CD14-positive monocyte (primary cell): ENCODE measurements at regions not wholly inside any gene's neighbourhood (a gene's known extent, or its start where the extent isn't known, plus 50 kb on each side); places are given as distances from the start of the nearest gene placed in this dataset.

Experiments
- DNase-seq, 3 donors: peaks; one replicate each; pipeline ENCODE4 v3.0.0-alpha.2; 2011 to 2022
- H2AFZ ChIP-seq: 2 replicates; pipeline ENCODE4 v1.6.0; 2012; ENCODE audit warnings: mild to moderate bottlenecking, low read depth, low read length, inconsistent platforms; ENCODE audit not compliant: insufficient read depth, poor library complexity, severe bottlenecking
- H3K27ac ChIP-seq, 2 donors: 1 replicate in 1 of 2; 2 replicates in 1 of 2; pipeline ENCODE4 v1.5.1; 2012 to 2013; ENCODE audit warnings: low read length in 2 of 2, control low read depth in 1 of 2, inconsistent platforms in 1 of 2, low read depth in 1 of 2, mild to moderate bottlenecking in 1 of 2
- H3K27me3 ChIP-seq, 2 donors: one replicate each; pipeline versions ENCODE4 v1.6.0 to v1.6.1; 2011 to 2013; ENCODE audit warnings: low read length in 2 of 2; ENCODE audit not compliant: control insufficient read depth in 2 of 2, insufficient read depth in 2 of 2
- H3K36me3 ChIP-seq, 2 donors: replicated peaks in 1 of 2; 1 replicate in 1 of 2; 2 replicates in 1 of 2; pipeline versions ENCODE4 v1.5.1 to v1.6.1; 2012 to 2013; ENCODE audit warnings: low read length in 2 of 2, control low read depth in 1 of 2, inconsistent platforms in 1 of 2, mild to moderate bottlenecking in 1 of 2; ENCODE audit not compliant: insufficient read depth in 2 of 2, control insufficient read depth in 1 of 2
- H3K4me1 ChIP-seq, 2 donors: 1 replicate in 1 of 2; 2 replicates in 1 of 2; pipeline versions ENCODE4 v1.5.1 to v1.6.1; 2012 to 2013; ENCODE audit warnings: low read length in 2 of 2, control low read depth in 1 of 2, inconsistent platforms in 1 of 2, mild to moderate bottlenecking in 1 of 2, moderate library complexity in 1 of 2; ENCODE audit not compliant: insufficient read depth in 2 of 2, control insufficient read depth in 1 of 2
- H3K4me2 ChIP-seq: replicated peaks from 2 replicates; pipeline ENCODE3; 2012; ENCODE audit warnings: low read length, moderate library complexity, mild to moderate bottlenecking; ENCODE audit not compliant: poor library complexity, severe bottlenecking; ENCODE audit errors: extremely low read depth
- H3K4me3 ChIP-seq, 3 experiments: fragments of 200-600 bp in 1 of 3; sonication (generic) in 1 of 3; replicated peaks in 1 of 3; 1 replicate in 2 of 3; 2 replicates in 1 of 3; pipeline ENCODE4 v1.5.1; 2011 to 2013; ENCODE audit warnings: low read length in 3 of 3, mild to moderate bottlenecking in 3 of 3, control low read depth in 2 of 3, low read depth in 2 of 3, inconsistent platforms in 1 of 3, moderate library complexity in 1 of 3
- H3K79me2 ChIP-seq: 2 replicates; pipeline ENCODE4 v1.6.0; 2012; ENCODE audit warnings: mild to moderate bottlenecking, control low read depth, inconsistent platforms, low read length, moderate library complexity; ENCODE audit not compliant: insufficient read depth
- H3K9ac ChIP-seq: 2 replicates; pipeline ENCODE4 v1.6.0; 2017; ENCODE audit warnings: low read length, mild to moderate bottlenecking; ENCODE audit not compliant: insufficient read depth, poor library complexity, severe bottlenecking
- H3K9me3 ChIP-seq, 2 donors: replicated peaks in 1 of 2; 1 replicate in 1 of 2; 2 replicates in 1 of 2; pipeline versions ENCODE4 v1.5.1 to v1.6.1; 2012 to 2013; ENCODE audit warnings: low read length in 2 of 2, control low read depth in 1 of 2; ENCODE audit not compliant: control insufficient read depth in 1 of 2, insufficient read depth in 1 of 2
- H4K20me1 ChIP-seq: 2 replicates; pipeline ENCODE4 v1.6.0; 2012; ENCODE audit warnings: mild to moderate bottlenecking, low read length, control low read depth, moderate library complexity; ENCODE audit not compliant: insufficient read depth
- H3K27ac Mint-ChIP-seq, 7 donors: one replicate each; pipeline ENCODE4 v1.8.0; 2020; ENCODE audit warnings: mild to moderate bottlenecking in 7 of 7, mixed read lengths in 7 of 7, moderate library complexity in 6 of 7, inconsistent platforms in 2 of 7
- H3K27me3 Mint-ChIP-seq, 3 donors: one replicate each; pipeline ENCODE4 v1.8.0; 2021 to 2022; ENCODE audit warnings: low read depth in 3 of 3, mild to moderate bottlenecking in 3 of 3, mixed read lengths in 3 of 3, moderate library complexity in 3 of 3, inconsistent platforms in 1 of 3
- H3K36me3 Mint-ChIP-seq, 2 donors: one replicate each; pipeline ENCODE4 v1.8.0; 2020; ENCODE audit warnings: mixed read lengths in 2 of 2, inconsistent platforms in 1 of 2, mild to moderate bottlenecking in 1 of 2
- H3K4me1 Mint-ChIP-seq: one replicate; pipeline ENCODE4 v1.8.0; 2020; ENCODE audit warnings: mild to moderate bottlenecking, mixed read lengths
- H3K4me3 Mint-ChIP-seq, 2 donors: one replicate each; pipeline ENCODE4 v1.8.0; 2020; ENCODE audit warnings: mild to moderate bottlenecking in 2 of 2, mixed read lengths in 2 of 2, moderate library complexity in 1 of 2
- H3K9me3 Mint-ChIP-seq, 7 donors: one replicate each; pipeline ENCODE4 v1.8.0; 2020 to 2022; ENCODE audit warnings: mixed read lengths in 7 of 7, mild to moderate bottlenecking in 6 of 7, moderate library complexity in 6 of 7, inconsistent platforms in 2 of 7
- CTCF ChIP-seq: fragments of 200-600 bp; IDR thresholded peaks from one replicate; pipeline ENCODE4 v1.8.0; 2022; ENCODE audit warnings: antibody characterized with exemption, mild to moderate bottlenecking
- WGBS: methylation state at CpG from one replicate; pipeline ENCODE4 v1.1.5; 2013; ENCODE audit warnings: missing lambda C conversion rate; ENCODE audit not compliant: insufficient coverage; 5-methylcytosine and 5-hydroxymethylcytosine counted together
- intact Hi-C, 2 donors: fragments of 100-400 bp; cut with micrococcal nuclease; formaldehyde crosslinking; loops; one replicate each; pipeline versions ENCODE4 v1.15.0 to v1.15.1; 2023

GRCh38 chr6:167768471-167769215, 58.1 kb upstream of the AFDN start:
- 91% methylated on average over 9 of the region's 18 CpGs for WGBS
- no peak overlapping the region for H3K4me3 Mint-ChIP-seq
- intact Hi-C loops, result no loop called here

More at GRCh38 chr6:167768471-167769215, 58.1 kb upstream of the AFDN start:
- no peaks in the 10 kb centered on the region for H3K9me3 Mint-ChIP-seq
- no peaks in the 10 kb centered on the region for H3K27me3 ChIP-seq
- peaks cover 2 to 11% (median 6%) of the 10 kb centered on the region in 3 donors for H3K27me3 Mint-ChIP-seq
- no peaks in the 10 kb centered on the region for H4K20me1 ChIP-seq
- no peak overlapping the region for H2AFZ ChIP-seq
- no peak overlapping the region for H3K4me2 ChIP-seq
- H3K36me3 ChIP-seq, result no peaks in the 10 kb centered on the region
- no peak overlapping the region for H3K4me3 ChIP-seq
- H3K36me3 Mint-ChIP-seq, result no peaks in the 10 kb centered on the region
- H3K27ac ChIP-seq, result no peak overlapping the region
- no peaks in the 10 kb centered on the region for H3K9me3 ChIP-seq
- H3K9ac ChIP-seq, result no peak overlapping the region
- no peak for DNase-seq
- no peaks in the 10 kb centered on the region for H3K79me2 ChIP-seq
- TF ChIP-seq CTCF, result no peak
- H3K27ac Mint-ChIP-seq, result no peak overlapping the region
- H3K4me1 Mint-ChIP-seq, result no peaks in the 10 kb centered on the region
- H3K4me1 ChIP-seq, result no peaks in the 10 kb centered on the region
